ENCODE measurements at regions not wholly inside any gene's neighbourhood (a gene's known extent, or its start where the extent isn't known, plus 50 kb on each side); places are given as distances from the start of the nearest gene placed in this dataset.
A peak's percentile ranks its signal among the peaks of the same experiment; 100 is the strongest.

- H3K79me2 ChIP-seq (ENCODE audit: low read length), result no peaks in the 10 kb centered on the region
- no peaks in the 10 kb centered on the region for H3K36me3 ChIP-seq (ENCODE audit: low read depth, low read length)
- intact Hi-C loops (cut with micrococcal nuclease), result no loop called here
- no peaks in the 10 kb centered on the region for H3K9me3 ChIP-seq (ENCODE audit: low read length)
- no peaks in the 10 kb centered on the region for H3F3A ChIP-seq (ENCODE audit: low read length, unreplicated experiment)
- H3K4me2 ChIP-seq (ENCODE audit: low read length), result no peak overlapping the region
- no peak overlapping the region for H3K27ac ChIP-seq (ENCODE audit: low read length)
- no peak for ATAC-seq
- H3K27me3 ChIP-seq (ENCODE audit: low read length), result peaks cover 63% of the 10 kb centered on the region
- CTCF ChIA-PET, result interaction anchor here (1.0 kb wide), 1 partner anchor 9 kb away, joined by 4 read pairs; no protein-coding TSS in a partner anchor
- POLR2A ChIA-PET (ENCODE audit: unreplicated experiment), result no interaction called here
- no peak overlapping the region for H3K9ac ChIP-seq (ENCODE audit: low read length)
- H3K4me3 ChIP-seq (ENCODE audit: low read length), result no peak overlapping the region
- no peaks in the 10 kb centered on the region for H3K4me1 ChIP-seq (ENCODE audit: insufficient read depth, low read length)
- no peaks in the 10 kb centered on the region for H4K20me1 ChIP-seq (ENCODE audit: low read length)
- no peak overlapping the region for H2AFZ ChIP-seq (ENCODE audit: low read length)
- no peak for TF ChIP-seq CTCF (conservative IDR thresholded peaks at IDR 0.05; ENCODE audit: low read depth, low read length)
- no peak for TF ChIP-seq EZH2phosphoT487 (IDR thresholded peaks at IDR 0.05; ENCODE audit: borderline replicate concordance, low read length)
- no peak for TF ChIP-seq EZH2 (IDR thresholded peaks at IDR 0.05; ENCODE audit: low read length, unreplicated experiment)
- no TSS peak for BruUV-seq (replicated peaks)
- no peak for DNase-seq
- no peaks in the 10 kb centered on the region for H3K9me2 ChIP-seq (replicated peaks; ENCODE audit: low read length)
Measured at GRCh38 chr14:49451938-49452337, 134.2 kb downstream of the RPS29 start.

- no peaks in the 10 kb centered on the region for H3K9me3 ChIP-seq (ENCODE audit: low read length)
- no peak overlapping the region for H3K4me3 ChIP-seq (ENCODE audit: low read length)
- CTCF ChIA-PET, result no interaction called here
- no peak for DNase-seq
- no peaks in the 10 kb centered on the region for H3K9me2 ChIP-seq (replicated peaks; ENCODE audit: low read length)
- no peak overlapping the region for H3K4me2 ChIP-seq (ENCODE audit: low read length)
- no peaks in the 10 kb centered on the region for H3K36me3 ChIP-seq (ENCODE audit: low read depth, low read length)
- ATAC-seq, result no peak
- TF ChIP-seq CTCF (conservative IDR thresholded peaks at IDR 0.05; ENCODE audit: low read depth, low read length) (no peak), EZH2phosphoT487 (IDR thresholded peaks at IDR 0.05; ENCODE audit: borderline replicate concordance, low read length) (no peak), EZH2 (IDR thresholded peaks at IDR 0.05; ENCODE audit: low read length, unreplicated experiment) (no peak)
- no peaks in the 10 kb centered on the region for H3F3A ChIP-seq (ENCODE audit: low read length, unreplicated experiment)
- H3K27ac ChIP-seq (ENCODE audit: low read length), result no peak overlapping the region
- no TSS peak for BruUV-seq (replicated peaks)
- no peaks in the 10 kb centered on the region for H3K79me2 ChIP-seq (ENCODE audit: low read length)
- H3K4me1 ChIP-seq (ENCODE audit: insufficient read depth, low read length), result no peaks in the 10 kb centered on the region
- no peaks in the 10 kb centered on the region for H4K20me1 ChIP-seq (ENCODE audit: low read length)
- POLR2A ChIA-PET (ENCODE audit: unreplicated experiment), result no interaction called here
- H2AFZ ChIP-seq (ENCODE audit: low read length), result no peak overlapping the region
- no peak overlapping the region for H3K9ac ChIP-seq (ENCODE audit: low read length)
- intact Hi-C loops (cut with micrococcal nuclease), result no loop called here
- H3K27me3 ChIP-seq (ENCODE audit: low read length), result peaks cover 60% of the 10 kb centered on the region
Measured at GRCh38 chr14:49449749-49450148, 136.4 kb downstream of the RPS29 start.

GRCh38 chr14:49447540-49448107 is 138.6 kb downstream of the RPS29 start:
- Histone ChIP-seq H3F3A (ENCODE audit: low read length, unreplicated experiment) (no peaks in the 10 kb centered on the region), H3K27me3 (ENCODE audit: low read length) (peaks cover 42% of the 10 kb centered on the region; the same call in 1 of the 2 replicates), H3K9me3 (ENCODE audit: low read length) (no peaks in the 10 kb centered on the region), H3K4me3 (ENCODE audit: low read length) (no peak overlapping the region), H3K4me2 (ENCODE audit: low read length) (no peak overlapping the region), H3K27ac (ENCODE audit: low read length) (no peak overlapping the region), H4K20me1 (ENCODE audit: low read length) (no peaks in the 10 kb centered on the region), H3K9me2 (replicated peaks; ENCODE audit: low read length) (no peaks in the 10 kb centered on the region), H3K4me1 (ENCODE audit: insufficient read depth, low read length) (no peaks in the 10 kb centered on the region), H3K79me2 (ENCODE audit: low read length) (no peaks in the 10 kb centered on the region), H3K36me3 (ENCODE audit: low read depth, low read length) (no peaks in the 10 kb centered on the region), H2AFZ (ENCODE audit: low read length) (no peak overlapping the region), H3K9ac (ENCODE audit: low read length) (no peak overlapping the region)
- CTCF ChIA-PET, result interaction anchor here (0.8 kb wide), 1 partner anchor 14 kb away, joined by 4 read pairs; no protein-coding TSS in a partner anchor
- peak; percentile 14 for DNase-seq
- TF ChIP-seq CTCF (conservative IDR thresholded peaks at IDR 0.05; ENCODE audit: low read depth, low read length), result no peak
- TF ChIP-seq EZH2phosphoT487 (IDR thresholded peaks at IDR 0.05; ENCODE audit: borderline replicate concordance, low read length), result no peak
- no peak for TF ChIP-seq EZH2 (IDR thresholded peaks at IDR 0.05; ENCODE audit: low read length, unreplicated experiment)
- POLR2A ChIA-PET (ENCODE audit: unreplicated experiment), result no interaction called here
- BruUV-seq (replicated peaks), result no TSS peak
- intact Hi-C loops (cut with micrococcal nuclease), result no loop called here
- peak; percentile 46 for ATAC-seq
